ENCODE measurements at regions not wholly inside any gene's neighbourhood (a gene's known extent, or its start where the extent isn't known, plus 50 kb on each side); places are given as distances from the start of the nearest gene placed in this dataset.
"Not testable (repeated sequence)": the region's sequence is repeated elsewhere in the genome, so short reads cannot be mapped to it uniquely, and the experiment has no call there.

DNA sequence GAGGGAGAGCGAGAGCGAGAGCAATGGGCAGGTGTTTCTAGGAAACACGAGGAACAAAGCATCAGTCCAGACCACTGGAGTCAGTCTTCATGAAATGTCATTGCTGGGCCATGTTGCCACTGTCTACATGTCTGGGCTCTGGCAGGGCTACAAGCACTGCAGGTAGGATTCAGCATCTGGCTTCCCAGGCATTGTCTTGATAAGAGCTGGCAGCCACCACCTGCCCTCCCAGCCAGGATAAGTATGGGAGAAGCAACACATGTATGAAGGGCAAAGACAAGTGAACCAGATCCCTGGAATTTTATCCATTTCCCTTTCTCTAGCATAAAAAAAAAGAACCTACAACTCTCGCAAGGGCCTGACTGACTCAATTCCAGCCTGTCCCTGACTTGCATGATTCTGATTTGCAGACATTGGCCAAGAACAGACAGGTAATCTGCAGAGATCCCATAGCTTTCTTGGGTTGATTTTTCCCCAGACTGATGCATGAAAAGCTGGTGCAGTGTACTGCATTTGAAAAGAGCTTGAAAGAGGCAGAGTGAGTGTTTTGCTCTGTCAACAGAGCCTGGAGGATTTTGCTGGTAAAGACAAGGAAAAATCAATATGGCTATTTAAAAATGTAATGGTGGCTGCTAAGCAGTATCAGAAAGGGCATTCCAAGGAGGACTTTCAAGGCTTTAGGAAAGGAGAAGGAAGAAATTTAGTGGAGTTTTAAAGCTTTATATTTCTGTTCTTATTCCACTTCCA lies 157.2 kb upstream of the MYRIP start:
- FAIRE-seq, result no peak

GRCh38 chr3:39655718-39656117 lies 153.7 kb upstream of the MYRIP start:
- DNase-seq (ENCODE audit: insufficient read length, low spot score); FAIRE-seq: not testable (repeated sequence)

More for the DNA sequence above, 157.2 kb upstream of the MYRIP start:
- DNase-seq (ENCODE audit: insufficient read length, low spot score), result no peak

GRCh38 chr3:39657075-39657474 lies 152.3 kb upstream of the MYRIP start:
- FAIRE-seq, result no peak
- DNase-seq (ENCODE audit: insufficient read length, low spot score), result no peak

DNA sequence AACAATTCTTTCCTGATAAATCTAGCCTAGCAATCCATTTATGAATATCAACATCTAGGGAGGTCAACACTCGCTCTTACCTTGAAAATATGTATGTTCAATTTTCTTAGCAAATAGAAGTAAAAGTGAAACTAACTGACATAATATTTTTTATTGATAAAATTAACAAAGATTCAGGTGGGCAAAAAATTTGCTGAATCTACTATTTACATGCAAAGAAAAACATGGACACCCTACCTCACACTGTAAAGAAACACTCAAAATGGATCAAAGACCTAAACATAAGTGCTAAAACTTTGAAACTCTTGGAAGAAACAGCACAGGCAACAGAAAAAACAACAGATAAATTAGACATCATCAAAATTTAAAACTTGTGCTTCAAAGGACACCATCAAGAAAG lies 151.6 kb upstream of the MYRIP start:
- no peak for DNase-seq (ENCODE audit: insufficient read length, low spot score)
- FAIRE-seq, result no peak

DNA sequence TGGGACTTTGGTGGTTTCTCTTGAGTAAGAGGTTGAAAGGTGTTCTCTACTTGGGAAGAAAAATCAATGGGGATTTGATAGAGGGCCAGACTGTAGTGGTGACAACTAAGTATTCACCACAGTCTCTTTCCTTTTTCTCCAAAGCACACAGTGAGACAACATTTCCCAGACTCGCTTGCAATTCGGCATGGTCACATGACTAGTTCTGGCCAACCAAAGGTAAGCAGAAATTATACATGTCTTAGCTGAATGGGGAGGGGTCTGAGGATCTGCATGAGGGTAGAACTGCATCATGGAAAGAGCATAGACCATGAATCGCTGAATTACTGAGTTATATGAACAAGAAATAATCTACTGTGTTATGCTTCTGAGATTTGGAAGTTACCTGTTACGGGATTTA lies 144.5 kb upstream of the MYRIP start:
- FAIRE-seq (no peak), DNase-seq (ENCODE audit: insufficient read length, low spot score) (no peak)

- no peak for FAIRE-seq
- DNase-seq (ENCODE audit: insufficient read length, low spot score), result no peak
Observed at GRCh38 chr3:39665441-39665840, 144.0 kb upstream of the MYRIP start.

DNA sequence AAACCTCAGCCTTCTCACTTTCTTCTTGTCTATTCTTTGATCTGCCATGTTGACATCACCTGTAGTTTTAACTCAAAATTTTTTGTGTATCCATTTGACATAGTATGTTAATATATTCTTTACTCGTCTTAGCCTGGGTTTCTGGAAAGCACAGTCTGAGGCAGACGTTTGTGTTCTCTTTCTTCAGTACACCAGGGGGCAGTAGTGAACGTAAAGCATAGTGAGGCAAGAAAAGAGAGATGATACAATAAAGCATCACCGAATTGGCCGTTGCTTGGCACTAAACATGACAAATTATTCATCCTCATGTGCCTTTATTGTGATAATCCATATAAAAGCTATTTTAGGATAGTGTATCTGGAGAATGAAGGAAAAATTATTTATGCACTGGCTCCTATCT lies 141.0 kb upstream of the MYRIP start:
- DNase-seq (ENCODE audit: insufficient read length, low spot score), result no peak
- FAIRE-seq, result no peak

DNA sequence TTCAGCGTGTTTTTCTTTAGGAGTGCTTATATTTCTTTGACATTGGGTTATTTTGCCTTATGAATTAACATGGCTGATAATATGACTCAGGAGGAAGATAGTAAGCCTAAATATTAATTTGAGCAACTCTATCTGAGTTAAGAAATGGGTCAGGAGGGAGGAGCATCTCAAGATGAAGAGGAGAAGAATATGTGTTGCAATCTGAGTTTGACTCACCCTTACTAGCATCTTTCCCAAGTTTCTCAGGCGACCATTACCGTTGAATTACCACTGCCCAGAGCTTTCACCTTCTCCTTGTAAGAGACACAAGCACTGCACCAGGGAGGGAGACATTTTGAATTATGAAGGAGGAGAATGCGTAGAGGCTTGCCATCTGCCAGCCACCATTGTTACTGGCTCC lies 138.3 kb upstream of the MYRIP start:
- DNase-seq (ENCODE audit: insufficient read length, low spot score) (no peak), FAIRE-seq (no peak)

- DNase-seq (ENCODE audit: insufficient read length, low spot score) (no peak), FAIRE-seq (no peak)
Observed at GRCh38 chr3:39671600-39671999, 137.8 kb upstream of the MYRIP start.

GRCh38 chr3:39705351-39705900 lies 104.0 kb upstream of the MYRIP start:
- DNase-seq (ENCODE audit: insufficient read length, low spot score) (no peak), FAIRE-seq (no peak)

DNA sequence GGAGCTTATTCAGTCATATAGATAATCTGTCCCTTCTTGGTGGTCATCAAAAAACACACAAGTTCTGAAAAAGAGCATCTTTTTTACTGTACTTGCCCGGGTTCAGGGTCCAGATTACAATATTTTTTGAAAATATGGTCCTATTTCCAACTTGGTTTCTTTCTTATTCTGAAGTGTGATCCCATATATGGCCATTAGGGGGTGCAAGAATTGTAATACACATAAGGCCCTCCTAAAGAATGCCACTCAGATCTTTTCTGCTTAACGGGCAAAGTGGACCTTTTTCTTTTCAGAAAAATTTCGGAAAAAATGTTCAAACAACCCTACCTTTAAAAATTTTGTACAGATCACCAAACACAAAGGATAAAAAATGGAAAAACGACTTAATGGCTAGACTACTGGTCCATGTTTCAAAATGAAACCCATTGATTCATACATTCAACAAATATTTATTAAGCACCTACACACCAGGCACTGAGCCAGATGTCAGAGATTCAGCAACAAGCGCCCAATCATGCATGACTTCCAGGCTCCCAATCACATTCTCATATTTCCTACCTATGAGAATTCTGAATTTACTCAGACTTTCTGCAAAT lies 102.0 kb upstream of the MYRIP start:
- DNase-seq (ENCODE audit: insufficient read length, low spot score) (no peak), FAIRE-seq (no peak)

GRCh38 chr3:39712413-39713048 lies 96.9 kb upstream of the MYRIP start:
- FAIRE-seq (no peak), DNase-seq (ENCODE audit: insufficient read length, low spot score) (no peak)

GRCh38 chr3:39713341-39713740 lies 96.1 kb upstream of the MYRIP start:
- FAIRE-seq; DNase-seq (ENCODE audit: insufficient read length, low spot score): not testable (repeated sequence)

DNA sequence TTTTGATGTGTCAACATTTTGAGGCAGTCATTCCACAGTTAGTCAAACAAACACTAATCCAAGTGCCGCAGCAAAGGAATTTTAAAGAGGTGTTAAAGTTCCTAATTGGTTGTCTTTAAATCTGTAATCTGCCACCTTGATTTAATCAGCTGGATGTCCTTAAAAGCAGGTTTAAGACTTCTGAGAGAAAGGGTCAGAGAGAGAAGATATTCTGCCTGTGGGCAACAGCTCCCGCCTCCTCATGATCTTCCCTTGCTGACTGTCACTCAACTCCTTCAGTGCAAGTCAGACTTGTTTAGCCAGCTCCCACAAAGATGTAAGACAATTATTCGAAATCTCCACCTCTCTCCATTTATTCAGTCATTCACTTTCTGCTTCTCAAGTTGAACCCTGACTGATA lies 92.6 kb upstream of the MYRIP start:
- FAIRE-seq, result no peak
- DNase-seq (ENCODE audit: insufficient read length, low spot score), result no peak

GRCh38 chr3:39718674-39719595 lies 90.5 kb upstream of the MYRIP start:
- no peak for DNase-seq (ENCODE audit: insufficient read length, low spot score)
- FAIRE-seq, result no peak

DNA sequence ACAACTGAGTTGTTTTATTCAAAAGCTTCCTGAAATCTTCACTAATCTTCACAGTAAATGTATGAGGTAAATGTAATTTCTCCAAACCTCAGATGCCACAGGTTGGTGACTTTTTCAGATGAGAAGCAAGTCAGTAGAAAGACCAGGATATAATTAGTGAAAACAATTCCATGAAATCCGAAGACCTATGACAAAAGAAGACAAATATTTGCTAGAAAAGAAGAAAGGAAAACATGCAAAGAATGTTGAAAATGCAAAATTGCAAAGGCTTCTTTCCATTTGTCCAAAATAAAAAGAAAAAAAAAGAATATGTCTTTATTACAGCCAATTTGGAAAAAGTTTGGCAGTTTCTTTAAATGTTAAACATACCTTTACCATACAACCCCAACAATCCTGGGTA lies 88.3 kb upstream of the MYRIP start:
- DNase-seq (ENCODE audit: insufficient read length, low spot score), result no peak
- FAIRE-seq, result no peak

- DNase-seq (ENCODE audit: insufficient read length, low spot score) (no peak), FAIRE-seq (no peak)
Observed at GRCh38 chr3:39724233-39724846, 85.1 kb upstream of the MYRIP start.

DNA sequence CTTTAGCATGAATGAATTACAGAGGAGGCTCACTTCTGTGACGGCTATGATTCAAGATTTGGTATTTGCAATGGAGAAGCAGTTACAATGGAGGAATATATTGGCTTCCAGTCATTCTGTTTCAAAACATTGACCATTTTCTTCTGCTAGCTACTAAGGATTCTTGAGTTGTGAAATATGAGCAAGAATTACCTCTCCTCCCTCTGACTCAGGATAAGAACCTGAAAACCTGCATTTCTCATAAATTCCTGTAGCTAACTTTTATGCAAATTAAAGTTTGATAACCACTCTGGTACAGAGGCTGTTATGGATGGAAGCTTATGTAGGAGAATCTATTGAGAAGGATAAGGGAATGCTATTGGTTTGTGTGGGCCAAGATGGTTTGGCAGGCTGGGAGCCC lies 84.1 kb upstream of the MYRIP start:
- DNase-seq (ENCODE audit: insufficient read length, low spot score), result no peak
- FAIRE-seq, result no peak

GRCh38 chr3:39727415-39727814 lies 82.0 kb upstream of the MYRIP start:
- FAIRE-seq (no peak), DNase-seq (ENCODE audit: insufficient read length, low spot score) (no peak)

GRCh38 chr3:39733804-39734203 lies 75.6 kb upstream of the MYRIP start:
- no peak for FAIRE-seq
- DNase-seq (ENCODE audit: insufficient read length, low spot score), result no peak

Measured in HTR-8/SVneo (cell line).